HG02884 (cell line): ENCODE measurements at regions not wholly inside any gene's neighbourhood (a gene's known extent, or its start where the extent isn't known, plus 50 kb on each side); places are given as distances from the start of the nearest gene placed in this dataset.

ENCODE experiments used
- ATAC-seq: cut with Tn5 transposase; IDR thresholded peaks from one replicate; pipeline ENCODE4 v1.9.1; 2021; ENCODE audit warnings: mild to moderate bottlenecking, moderate library complexity; ENCODE audit not compliant: unreplicated experiment

DNA sequence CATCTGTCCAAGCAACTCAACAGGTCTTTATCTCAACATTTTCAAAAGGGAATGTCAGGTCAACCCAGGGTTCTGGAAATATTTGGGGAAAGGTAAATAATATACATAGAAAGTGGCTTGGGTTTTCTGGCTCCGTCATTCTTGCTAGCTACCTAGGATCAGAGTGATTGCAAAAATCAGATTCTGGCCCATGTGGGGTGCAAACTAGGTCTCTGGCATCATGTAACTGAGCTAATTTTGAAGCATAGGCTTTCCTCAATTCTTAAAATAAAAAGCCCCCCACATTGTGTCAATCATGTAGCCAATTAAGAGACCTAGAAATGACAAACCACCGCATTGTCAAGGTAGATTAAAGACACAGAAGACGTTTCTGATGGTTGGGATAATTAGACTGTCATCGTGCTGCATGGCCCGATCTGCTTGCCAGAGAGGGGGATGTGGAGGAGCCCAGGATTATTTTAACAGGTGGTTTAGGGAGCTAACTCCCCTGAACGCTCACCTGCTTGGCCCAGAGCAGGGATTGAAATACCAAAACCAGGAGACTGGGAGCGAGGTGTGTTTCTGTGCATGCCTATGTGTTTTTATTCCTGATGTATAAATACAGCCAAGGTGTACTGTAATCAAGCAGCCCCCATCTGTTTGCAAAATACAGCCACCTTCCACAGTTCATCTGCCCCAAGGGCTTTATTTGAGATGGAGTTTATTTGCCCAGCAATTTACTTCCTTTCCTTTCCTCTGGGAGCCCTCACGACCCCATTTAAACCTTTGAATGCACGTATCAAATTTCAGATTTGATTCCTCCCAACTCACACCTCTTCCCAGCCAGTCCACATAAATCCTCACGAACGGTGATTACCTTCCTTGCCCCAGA, 189.5 kb downstream of the TTC8 start:
- ATAC-seq: no peak

- no peak for ATAC-seq
Observed at GRCh38 chr14:89014569-89014850, 190.1 kb downstream of the TTC8 start.

- no peak for ATAC-seq
Observed at GRCh38 chr14:89015016-89015415, 190.6 kb downstream of the TTC8 start.

DNA sequence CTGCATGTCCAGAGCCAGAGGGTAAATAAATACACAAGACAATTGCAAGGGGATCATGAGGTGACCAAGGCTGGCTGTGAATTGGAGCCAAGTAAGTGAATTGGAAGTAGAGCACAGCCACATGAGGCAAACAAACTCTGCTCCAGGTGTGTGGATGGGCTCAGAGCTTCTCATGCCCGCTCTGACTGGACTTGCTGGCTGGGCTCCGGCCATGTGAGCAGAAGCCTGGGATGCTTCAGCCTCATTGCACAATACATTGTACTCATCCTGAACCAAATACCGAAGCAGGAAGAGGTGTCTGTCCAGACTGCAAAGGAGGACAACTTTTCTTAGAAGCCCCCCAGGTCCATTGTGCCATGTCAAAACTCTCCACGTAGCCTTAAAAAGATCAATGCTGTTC, 193.0 kb downstream of the TTC8 start:
- ATAC-seq: no peak

DNA sequence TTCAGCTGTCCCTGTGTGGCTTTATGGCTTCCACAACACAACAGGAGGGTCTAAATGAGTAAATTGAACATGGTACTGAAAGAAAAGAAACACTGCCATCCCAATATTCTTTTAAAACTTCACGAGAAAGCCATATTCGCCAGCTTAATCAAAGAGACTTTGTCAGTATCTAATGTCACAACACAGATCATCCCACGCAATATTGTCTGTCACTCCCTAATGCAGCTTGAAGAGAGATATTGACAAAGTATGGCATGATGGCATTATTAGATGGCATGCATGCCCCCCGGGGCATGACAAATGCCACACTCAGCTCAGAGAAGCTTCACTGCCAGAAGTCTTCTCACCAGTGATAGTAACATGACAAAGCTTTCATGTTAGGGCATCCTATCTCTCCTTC, 197.8 kb downstream of the TTC8 start:
- no peak for ATAC-seq

DNA sequence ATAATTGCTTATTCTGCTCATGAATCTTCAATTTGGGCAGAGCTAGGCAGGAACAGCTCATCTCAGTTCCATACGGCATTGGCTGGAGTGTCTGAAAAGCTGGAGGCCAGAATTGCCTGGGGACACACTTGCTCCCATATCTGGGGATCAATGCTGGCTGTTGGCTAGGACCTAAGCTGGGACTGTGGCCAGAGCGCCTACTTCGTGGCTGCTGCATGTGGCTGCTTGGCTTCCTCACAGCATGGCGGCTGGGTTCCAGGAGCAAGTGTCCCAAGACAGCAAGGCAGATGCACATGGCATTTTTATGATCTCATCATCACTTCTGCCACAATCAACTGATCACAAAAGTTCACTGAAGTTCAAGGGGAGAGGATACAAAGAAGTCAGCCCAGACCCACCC, 200.2 kb downstream of the TTC8 start:
- ATAC-seq: no peak

- ATAC-seq: no peak
Observed at GRCh38 chr14:89025561-89026236, 201.2 kb downstream of the TTC8 start.

- peak; percentile 83 for ATAC-seq
Observed at GRCh38 chr14:89027097-89027740, 202.8 kb downstream of the TTC8 start.

DNA sequence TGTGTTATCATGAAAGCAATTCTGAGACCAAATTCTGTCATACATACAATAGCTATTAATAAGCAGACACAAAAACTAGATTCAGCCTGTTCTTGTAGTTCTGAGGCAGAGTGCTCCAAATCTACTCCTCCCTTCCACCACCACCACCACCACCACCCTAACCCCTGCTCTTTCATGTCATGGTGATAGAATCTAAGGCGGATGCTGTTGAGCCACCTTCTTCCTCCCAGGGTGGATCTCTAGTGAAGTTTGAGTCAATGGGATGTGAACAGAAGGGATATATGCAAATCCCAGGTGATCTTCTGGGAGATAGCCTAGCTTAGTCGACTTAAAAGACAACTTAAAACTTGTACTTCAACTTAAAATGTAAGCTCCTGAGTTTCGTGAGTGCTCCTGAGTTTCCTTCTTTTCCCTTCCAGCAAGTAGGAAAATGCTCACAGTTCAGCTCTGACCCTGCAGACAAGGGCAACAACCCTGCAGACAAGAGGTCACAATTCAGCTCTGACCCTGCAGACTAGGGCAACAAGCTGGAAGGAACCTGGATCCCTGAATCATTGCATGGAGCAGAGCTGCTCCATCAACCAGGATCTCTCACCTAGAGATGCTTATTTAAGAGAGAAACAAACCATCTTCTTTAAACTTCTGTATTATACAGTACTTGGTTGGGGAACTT, 204.1 kb downstream of the TTC8 start:
- no peak for ATAC-seq

- no peak for ATAC-seq
Observed at GRCh38 chr14:89029961-89030694, 205.7 kb downstream of the TTC8 start.

GRCh38 chr14:89030921-89031320, 206.5 kb downstream of the TTC8 start:
- ATAC-seq: no peak

GRCh38 chr14:89032086-89032649, 207.7 kb downstream of the TTC8 start:
- no peak for ATAC-seq

GRCh38 chr14:89033756-89034155, 209.3 kb downstream of the TTC8 start:
- no peak for ATAC-seq

DNA sequence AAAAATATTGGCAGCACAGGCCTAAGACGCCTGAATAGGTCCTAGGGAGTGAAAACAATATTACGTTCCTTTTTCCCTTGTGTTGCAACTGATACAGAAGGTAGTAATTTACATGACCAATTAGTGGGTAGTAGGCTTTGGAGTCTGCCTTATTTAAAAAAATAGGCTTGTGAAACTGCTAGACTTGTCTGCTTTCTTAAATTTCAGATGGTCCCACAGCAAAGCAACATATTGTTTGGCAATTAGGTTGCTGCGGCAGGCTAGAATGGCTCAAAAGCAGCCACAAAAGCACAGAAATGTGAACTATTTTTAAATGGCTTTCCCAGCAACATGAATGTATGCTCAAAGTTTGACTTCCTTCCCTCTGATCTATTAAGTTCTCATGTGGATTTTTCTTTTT, 211.9 kb downstream of the TTC8 start:
- no peak for ATAC-seq

DNA sequence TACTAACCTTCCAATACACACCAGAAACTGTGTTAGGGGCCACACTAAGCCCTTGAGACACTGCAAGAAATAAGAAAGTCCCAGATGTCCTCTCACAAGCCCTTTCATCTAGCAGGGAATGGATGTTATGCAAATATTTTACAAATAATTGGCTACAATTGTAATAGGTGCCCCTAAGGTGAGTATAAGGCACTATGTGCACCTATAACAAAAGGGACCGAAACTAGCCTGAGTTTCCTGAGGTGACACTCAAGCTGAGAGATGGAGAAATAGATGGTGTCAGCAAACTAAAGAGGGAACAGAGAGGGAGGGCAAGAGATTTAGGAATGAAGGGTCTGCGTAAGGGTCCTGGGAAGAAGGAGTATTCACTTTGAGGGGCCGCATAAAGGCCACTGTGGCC, 212.6 kb downstream of the TTC8 start:
- ATAC-seq: no peak

DNA sequence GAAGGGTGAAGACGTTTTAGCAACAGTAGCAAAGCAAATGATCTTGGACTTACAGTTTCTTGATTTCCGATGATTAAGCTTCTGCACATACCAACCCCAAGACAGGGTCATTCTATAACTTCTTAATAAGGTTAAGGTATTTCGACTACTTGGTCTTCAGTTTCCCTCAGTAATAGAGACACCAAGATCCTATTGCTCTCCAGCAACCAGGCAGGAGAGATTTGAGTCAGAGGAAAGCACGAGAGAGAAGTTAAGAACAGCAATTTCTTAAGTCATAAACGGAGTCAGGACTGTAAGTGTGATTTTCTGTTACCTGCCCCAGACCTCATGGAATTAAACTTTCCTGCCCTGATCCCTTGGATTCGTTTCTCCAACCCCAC, 215.6 kb downstream of the TTC8 start:
- peak; percentile 29 for ATAC-seq

GRCh38 chr14:89040460-89041256, 216.2 kb downstream of the TTC8 start:
- peak; percentile 75 for ATAC-seq

DNA sequence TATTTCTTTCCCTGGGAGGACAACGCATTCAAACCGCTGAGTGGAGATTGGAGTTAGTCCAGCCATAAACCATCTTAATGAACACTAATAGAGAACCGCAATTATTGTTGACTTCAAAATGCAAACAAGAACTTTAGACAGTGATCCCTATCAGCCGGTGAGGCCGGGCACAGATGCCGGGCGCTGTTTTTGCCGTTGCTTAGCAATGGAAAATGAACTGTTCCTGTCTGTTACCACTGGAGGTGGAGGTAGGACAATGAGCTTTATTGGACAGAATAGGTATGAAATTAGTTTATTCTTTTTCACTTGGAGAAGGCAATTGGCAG, 216.8 kb downstream of the TTC8 start:
- ATAC-seq: no peak

DNA sequence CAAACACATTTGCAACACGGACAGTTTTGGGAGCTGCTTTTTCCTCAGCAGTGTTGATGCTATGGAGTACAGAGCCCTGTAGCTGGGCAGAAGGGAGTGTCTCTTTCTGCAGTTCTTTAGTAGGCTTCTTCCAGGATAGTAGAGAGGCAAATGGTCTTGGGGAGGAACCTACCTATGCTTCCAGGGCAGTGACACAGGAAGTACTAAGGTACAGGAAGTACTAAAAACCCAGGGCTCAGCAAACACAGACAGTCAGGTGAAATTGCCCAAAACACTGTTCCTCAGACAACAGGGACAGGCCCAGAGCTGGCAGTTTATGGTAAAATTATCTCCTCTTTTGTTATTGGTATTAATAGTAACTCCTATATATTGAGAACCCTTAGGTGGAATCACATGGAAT, 217.6 kb downstream of the TTC8 start:
- no peak for ATAC-seq

GRCh38 chr14:89053303-89053702, 228.9 kb downstream of the TTC8 start:
- no peak for ATAC-seq
